ENCODE measurements at regions not wholly inside any gene's neighbourhood (a gene's known extent, or its start where the extent isn't known, plus 50 kb on each side); places are given as distances from the start of the nearest gene placed in this dataset.
A peak's percentile ranks its signal among the peaks of the same experiment; 100 is the strongest.

GRCh38 chr11:45597097-45597496 is 68.3 kb downstream of the CHST1 start:
- no peaks in the 10 kb centered on the region for H3K9me3 ChIP-seq (ENCODE audit: low read depth)

GRCh38 chr11:45596571-45596970 is 68.9 kb downstream of the CHST1 start:
- no peak for TF ChIP-seq CTCF (IDR thresholded peaks at IDR 0.05; ENCODE audit: low read depth, low read length)
- peaks cover 14% of the 10 kb centered on the region for H3K27me3 ChIP-seq
- no peaks in the 10 kb centered on the region for H3K9me3 ChIP-seq (ENCODE audit: low read depth)
- no peaks in the 10 kb centered on the region for H3K36me3 ChIP-seq
- H3K4me3 ChIP-seq: no peak overlapping the region
- no peak overlapping the region for H3K27ac ChIP-seq
- no peak for DNase-seq (ENCODE audit: low read depth in 1 of 2, low spot score in 1 of 2)
- H3K4me1 ChIP-seq (ENCODE audit: low read depth): no peaks in the 10 kb centered on the region

More at GRCh38 chr11:45597097-45597496, 68.3 kb downstream of the CHST1 start:
- no peak for TF ChIP-seq CTCF (IDR thresholded peaks at IDR 0.05; ENCODE audit: low read depth, low read length)
- Histone ChIP-seq H3K4me1 (ENCODE audit: low read depth) (no peaks in the 10 kb centered on the region), H3K36me3 (no peaks in the 10 kb centered on the region), H3K4me3 (no peak overlapping the region), H3K27ac (no peak overlapping the region), H3K27me3 (peaks cover 14% of the 10 kb centered on the region)
- no peak for DNase-seq (ENCODE audit: low read depth in 1 of 2, low spot score in 1 of 2)

- no peak for TF ChIP-seq CTCF (IDR thresholded peaks at IDR 0.05; ENCODE audit: low read depth, low read length)
- Histone ChIP-seq H3K4me1 (ENCODE audit: low read depth) (no peaks in the 10 kb centered on the region), H3K27me3 (peaks cover 14% of the 10 kb centered on the region), H3K27ac (no peak overlapping the region), H3K4me3 (no peak overlapping the region), H3K36me3 (no peaks in the 10 kb centered on the region), H3K9me3 (ENCODE audit: low read depth) (no peaks in the 10 kb centered on the region)
- no peak for DNase-seq (ENCODE audit: low read depth in 1 of 2, low spot score in 1 of 2)
These were observed 71.4 kb downstream of the CHST1 start for GRCh38 chr11:45593992-45594391.

- Histone ChIP-seq H3K4me1 (ENCODE audit: low read depth) (no peaks in the 10 kb centered on the region), H3K4me3 (no peak overlapping the region), H3K9me3 (ENCODE audit: low read depth) (no peaks in the 10 kb centered on the region), H3K27ac (no peak overlapping the region), H3K36me3 (no peaks in the 10 kb centered on the region), H3K27me3 (peaks cover 22% of the 10 kb centered on the region)
- no peak for TF ChIP-seq CTCF (IDR thresholded peaks at IDR 0.05; ENCODE audit: low read depth, low read length)
- no peak for DNase-seq (ENCODE audit: low read depth in 1 of 2, low spot score in 1 of 2)
These were observed 72.8 kb downstream of the CHST1 start for GRCh38 chr11:45592636-45593035.

- TF ChIP-seq CTCF (IDR thresholded peaks at IDR 0.05; ENCODE audit: low read depth, low read length): no peak
These were observed 74.7 kb downstream of the CHST1 start for GRCh38 chr11:45590743-45591142.

GRCh38 chr11:45585205-45585604 is 80.2 kb downstream of the CHST1 start:
- H3K36me3 ChIP-seq: no peaks in the 10 kb centered on the region
- TF ChIP-seq CTCF (IDR thresholded peaks at IDR 0.05; ENCODE audit: low read depth, low read length): no peak
- H3K4me1 ChIP-seq (ENCODE audit: low read depth): no peaks in the 10 kb centered on the region
- H3K27me3 ChIP-seq: peaks cover 50% of the 10 kb centered on the region
- no peak overlapping the region for H3K27ac ChIP-seq
- H3K4me3 ChIP-seq: no peak overlapping the region
- no peak for DNase-seq (ENCODE audit: low read depth in 1 of 2, low spot score in 1 of 2)
- H3K9me3 ChIP-seq (ENCODE audit: low read depth): no peaks in the 10 kb centered on the region

More at GRCh38 chr11:45590743-45591142, 74.7 kb downstream of the CHST1 start:
- Histone ChIP-seq H3K4me1 (ENCODE audit: low read depth) (no peaks in the 10 kb centered on the region), H3K27me3 (peaks cover 25% of the 10 kb centered on the region), H3K9me3 (ENCODE audit: low read depth) (no peaks in the 10 kb centered on the region), H3K36me3 (no peaks in the 10 kb centered on the region), H3K4me3 (no peak overlapping the region), H3K27ac (no peak overlapping the region)
- DNase-seq (ENCODE audit: low read depth in 1 of 2, low spot score in 1 of 2): peak in 1 of 2 donors; percentile 58
